ENCODE measurements at regions not wholly inside any gene's neighbourhood (a gene's known extent, or its start where the extent isn't known, plus 50 kb on each side); places are given as distances from the start of the nearest gene placed in this dataset.

- no peak for DNase-seq
- Histone ChIP-seq H3K4me1 (no peaks in the 10 kb centered on the region), H3K27me3 (no peaks in the 10 kb centered on the region), H3K9me3 (replicated peaks) (no peaks in the 10 kb centered on the region), H3K27ac (no peak overlapping the region), H3K36me3 (no peaks in the 10 kb centered on the region), H3K4me3 (no peak overlapping the region)
These were observed 113.7 kb upstream of the DHX40 start for GRCh38 chr17:59451706-59452105.

GRCh38 chr17:59454633-59455105, 110.7 kb upstream of the DHX40 start:
- Histone ChIP-seq H3K4me3 (no peak overlapping the region), H3K36me3 (no peaks in the 10 kb centered on the region), H3K27ac (no peak overlapping the region), H3K4me1 (no peaks in the 10 kb centered on the region), H3K9me3 (replicated peaks) (no peaks in the 10 kb centered on the region), H3K27me3 (no peaks in the 10 kb centered on the region)
- no peak for DNase-seq

GRCh38 chr17:59456428-59456827, 109.0 kb upstream of the DHX40 start:
- no peaks in the 10 kb centered on the region for H3K27me3 ChIP-seq
- no peaks in the 10 kb centered on the region for H3K4me1 ChIP-seq
- no peak overlapping the region for H3K4me3 ChIP-seq
- H3K9me3 ChIP-seq (replicated peaks), result no peaks in the 10 kb centered on the region
- H3K27ac ChIP-seq, result no peak overlapping the region
- DNase-seq, result no peak
- no peaks in the 10 kb centered on the region for H3K36me3 ChIP-seq

GRCh38 chr17:59456923-59457615, 108.3 kb upstream of the DHX40 start:
- no peak for DNase-seq
- H3K27me3 ChIP-seq, result no peaks in the 10 kb centered on the region
- H3K27ac ChIP-seq, result no peak overlapping the region
- no peaks in the 10 kb centered on the region for H3K4me1 ChIP-seq
- no peaks in the 10 kb centered on the region for H3K9me3 ChIP-seq (replicated peaks)
- H3K36me3 ChIP-seq, result no peaks in the 10 kb centered on the region
- no peak overlapping the region for H3K4me3 ChIP-seq

GRCh38 chr17:59462385-59462784, 103.0 kb upstream of the DHX40 start:
- Histone ChIP-seq H3K4me1 (no peaks in the 10 kb centered on the region), H3K27me3 (no peaks in the 10 kb centered on the region), H3K4me3 (no peak overlapping the region), H3K36me3 (no peaks in the 10 kb centered on the region), H3K9me3 (replicated peaks) (no peaks in the 10 kb centered on the region), H3K27ac (no peak overlapping the region)
- DNase-seq, result no peak

- H3K27ac ChIP-seq, result no peak overlapping the region
- no peaks in the 10 kb centered on the region for H3K27me3 ChIP-seq
- no peak overlapping the region for H3K4me3 ChIP-seq
- H3K4me1 ChIP-seq, result no peaks in the 10 kb centered on the region
- no peaks in the 10 kb centered on the region for H3K36me3 ChIP-seq
- no peaks in the 10 kb centered on the region for H3K9me3 ChIP-seq (replicated peaks)
- DNase-seq, result no peak
These were observed 101.2 kb upstream of the DHX40 start for GRCh38 chr17:59464246-59464645.

GRCh38 chr17:59465949-59466307, 99.5 kb upstream of the DHX40 start:
- no peaks in the 10 kb centered on the region for H3K9me3 ChIP-seq (replicated peaks)
- no peak overlapping the region for H3K27ac ChIP-seq
- H3K4me3 ChIP-seq, result no peak overlapping the region
- no peaks in the 10 kb centered on the region for H3K36me3 ChIP-seq
- DNase-seq, result no peak
- no peaks in the 10 kb centered on the region for H3K4me1 ChIP-seq
- no peaks in the 10 kb centered on the region for H3K27me3 ChIP-seq

GRCh38 chr17:59466946-59467801, 98.2 kb upstream of the DHX40 start:
- H3K4me3 ChIP-seq, result no peak overlapping the region
- H3K9me3 ChIP-seq (replicated peaks), result no peaks in the 10 kb centered on the region
- DNase-seq, result no peak
- H3K4me1 ChIP-seq, result no peaks in the 10 kb centered on the region
- H3K27me3 ChIP-seq, result no peaks in the 10 kb centered on the region
- H3K36me3 ChIP-seq, result no peaks in the 10 kb centered on the region
- H3K27ac ChIP-seq, result no peak overlapping the region

GRCh38 chr17:59469786-59470485, 95.5 kb upstream of the DHX40 start:
- Histone ChIP-seq H3K36me3 (no peaks in the 10 kb centered on the region), H3K27ac (no peak overlapping the region), H3K4me3 (no peak overlapping the region), H3K4me1 (no peaks in the 10 kb centered on the region), H3K27me3 (no peaks in the 10 kb centered on the region), H3K9me3 (replicated peaks) (no peaks in the 10 kb centered on the region)
- DNase-seq, result no peak

GRCh38 chr17:59470624-59471297, 94.6 kb upstream of the DHX40 start:
- DNase-seq, result no peak
- Histone ChIP-seq H3K9me3 (replicated peaks) (no peaks in the 10 kb centered on the region), H3K4me1 (no peaks in the 10 kb centered on the region), H3K4me3 (no peak overlapping the region), H3K36me3 (no peaks in the 10 kb centered on the region), H3K27ac (no peak overlapping the region), H3K27me3 (no peaks in the 10 kb centered on the region)

- H3K27me3 ChIP-seq, result no peaks in the 10 kb centered on the region
- DNase-seq, result no peak
- H3K36me3 ChIP-seq, result no peaks in the 10 kb centered on the region
- H3K27ac ChIP-seq, result no peak overlapping the region
- H3K4me3 ChIP-seq, result no peak overlapping the region
- H3K4me1 ChIP-seq, result no peaks in the 10 kb centered on the region
- no peaks in the 10 kb centered on the region for H3K9me3 ChIP-seq (replicated peaks)
These were observed 89.0 kb upstream of the DHX40 start for GRCh38 chr17:59476413-59476812.

- Histone ChIP-seq H3K4me1 (no peaks in the 10 kb centered on the region), H3K27ac (no peak overlapping the region), H3K4me3 (no peak overlapping the region), H3K9me3 (replicated peaks) (no peaks in the 10 kb centered on the region), H3K27me3 (no peaks in the 10 kb centered on the region), H3K36me3 (no peaks in the 10 kb centered on the region)
- DNase-seq, result no peak
These were observed 86.3 kb upstream of the DHX40 start for GRCh38 chr17:59479141-59479540.

GRCh38 chr17:59483860-59484259, 81.5 kb upstream of the DHX40 start:
- 0 out of 2 replicates have a peak, but pooled peaks cover 4% of the 10 kb centered on the region for H3K27me3 ChIP-seq
- no peak for DNase-seq
- H3K27ac ChIP-seq, result no peak overlapping the region
- H3K9me3 ChIP-seq (replicated peaks), result no peaks in the 10 kb centered on the region
- H3K36me3 ChIP-seq, result no peaks in the 10 kb centered on the region
- no peak overlapping the region for H3K4me3 ChIP-seq
- H3K4me1 ChIP-seq, result no peaks in the 10 kb centered on the region

GRCh38 chr17:59485015-59485414, 80.4 kb upstream of the DHX40 start:
- no peaks in the 10 kb centered on the region for H3K36me3 ChIP-seq
- no peak overlapping the region for H3K4me3 ChIP-seq
- H3K27ac ChIP-seq, result no peak overlapping the region
- H3K4me1 ChIP-seq, result no peaks in the 10 kb centered on the region
- H3K27me3 ChIP-seq, result 0 out of 2 replicates have a peak, but pooled peaks cover 4% of the 10 kb centered on the region
- DNase-seq, result no peak
- H3K9me3 ChIP-seq (replicated peaks), result no peaks in the 10 kb centered on the region

GRCh38 chr17:59485946-59486345, 79.5 kb upstream of the DHX40 start:
- Histone ChIP-seq H3K4me3 (no peak overlapping the region), H3K27me3 (0 out of 2 replicates have a peak, but pooled peaks cover 4% of the 10 kb centered on the region), H3K4me1 (no peaks in the 10 kb centered on the region), H3K9me3 (replicated peaks) (no peaks in the 10 kb centered on the region), H3K27ac (no peak overlapping the region), H3K36me3 (no peaks in the 10 kb centered on the region)
- no peak for DNase-seq

Measured in SJCRH30 (cell line).